Memory B cell (primary cell): ENCODE measurements at regions not wholly inside any gene's neighbourhood (a gene's known extent, or its start where the extent isn't known, plus 50 kb on each side); places are given as distances from the start of the nearest gene placed in this dataset.
"Not testable (repeated sequence)": the region's sequence is repeated elsewhere in the genome, so short reads cannot be mapped to it uniquely, and the experiment has no call there.

Source experiments
- ATAC-seq: fragments of 150-1000 bp; cut with Tn5 transposase; 2 replicates; pipeline ENCODE4 v1.10.0; 2021; ENCODE audit warnings: low read depth, mild to moderate bottlenecking, moderate library complexity
- DNase-seq, 2 donors: peaks; one replicate each; pipeline ENCODE4 v3.0.0; 2022; ENCODE audit warnings: low spot score in 2 of 2
- H3K27ac Mint-ChIP-seq: one replicate; pipeline ENCODE4 v1.8.0; 2022; ENCODE audit warnings: mild to moderate bottlenecking, moderate library complexity, mixed read lengths
- H3K27me3 Mint-ChIP-seq: one replicate; pipeline ENCODE4 v1.8.0; 2022; ENCODE audit warnings: mixed read lengths
- H3K36me3 Mint-ChIP-seq: one replicate; pipeline ENCODE4 v1.8.0; 2022; ENCODE audit warnings: mild to moderate bottlenecking, mixed read lengths
- H3K4me1 Mint-ChIP-seq: one replicate; pipeline ENCODE4 v1.8.0; 2022; ENCODE audit warnings: mixed read lengths
- H3K4me3 Mint-ChIP-seq: one replicate; pipeline ENCODE4 v1.8.0; 2022; ENCODE audit warnings: mild to moderate bottlenecking, moderate library complexity, mixed read lengths
- H3K9me3 Mint-ChIP-seq: one replicate; pipeline ENCODE4 v1.8.0; 2022; ENCODE audit warnings: mixed read lengths

DNA sequence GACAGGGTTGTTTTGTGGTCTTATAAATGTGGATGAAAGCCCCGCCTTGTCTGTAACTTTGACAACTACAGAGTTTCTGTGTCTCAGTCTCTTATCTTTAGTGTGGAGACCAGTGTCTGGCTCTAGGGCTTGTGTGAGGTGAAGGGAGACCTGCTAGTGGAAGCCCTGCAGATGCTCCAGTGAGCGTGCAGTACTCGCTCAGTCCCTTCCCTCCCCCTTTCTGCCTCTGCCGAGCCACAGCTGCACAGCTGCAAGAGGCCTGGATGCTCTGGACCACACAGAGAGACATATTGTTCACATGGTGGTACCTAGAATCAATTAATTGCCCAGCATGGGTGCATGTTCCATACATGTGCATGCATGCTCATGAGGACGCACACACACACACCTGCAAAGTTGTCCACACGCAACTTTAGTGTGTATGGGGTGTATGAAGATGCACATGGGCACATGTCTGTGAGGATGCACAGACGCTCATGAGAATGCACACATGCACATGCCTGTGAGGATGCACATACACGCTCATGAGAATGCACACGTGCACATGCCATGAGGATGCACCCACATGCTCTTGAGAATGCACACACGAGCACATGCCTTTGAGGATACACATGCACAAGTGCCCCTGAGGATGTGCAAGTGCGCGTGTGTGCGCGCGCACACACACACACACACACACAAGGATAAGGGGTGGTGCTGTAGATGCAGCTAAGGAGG is 282.1 kb upstream of the HS6ST1 start:
- no peak for ATAC-seq
- DNase-seq: no peak
- no peak overlapping the region for H3K4me3 Mint-ChIP-seq
- no peaks in the 10 kb centered on the region for H3K9me3 Mint-ChIP-seq
- no peaks in the 10 kb centered on the region for H3K36me3 Mint-ChIP-seq
- H3K27me3 Mint-ChIP-seq: no peaks in the 10 kb centered on the region
- no peaks in the 10 kb centered on the region for H3K4me1 Mint-ChIP-seq
- H3K27ac Mint-ChIP-seq: no peak overlapping the region

DNA sequence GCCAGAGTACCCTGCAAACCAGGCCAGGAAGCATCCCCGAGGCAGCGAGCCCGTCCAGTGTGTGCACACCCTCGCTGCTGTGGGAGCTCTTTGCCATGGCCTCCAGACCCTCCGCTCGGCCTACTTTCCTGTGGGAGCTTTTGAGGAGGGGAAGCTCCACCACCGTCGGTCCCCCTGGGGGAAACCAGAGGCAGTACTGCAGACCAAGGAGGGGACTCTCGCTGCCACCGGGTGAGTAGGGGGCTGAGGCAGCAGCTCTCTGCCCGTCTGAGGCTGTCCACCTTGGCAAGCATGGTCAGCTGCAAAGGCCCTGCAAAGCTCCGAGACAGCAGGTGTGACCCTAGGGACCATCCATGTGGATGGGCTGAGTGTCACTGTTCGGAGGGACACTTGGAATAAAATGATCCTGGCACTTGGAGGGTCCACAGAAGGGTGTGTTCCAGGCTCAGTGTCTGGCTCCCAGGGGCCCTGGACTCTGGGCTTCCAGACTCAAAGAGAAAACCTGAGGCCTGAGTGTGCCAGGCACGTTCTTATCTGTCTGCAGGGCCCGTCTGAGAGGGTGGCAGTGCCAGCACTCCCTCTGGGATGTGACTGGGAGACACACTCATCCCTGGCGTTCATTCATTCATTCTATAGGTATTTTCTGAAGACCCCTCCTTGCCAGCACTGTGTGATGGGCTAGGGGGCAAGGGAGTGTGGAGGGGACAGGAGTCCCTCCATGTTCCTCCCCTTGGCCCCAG is 282.8 kb upstream of the HS6ST1 start:
- no peak for DNase-seq

DNA sequence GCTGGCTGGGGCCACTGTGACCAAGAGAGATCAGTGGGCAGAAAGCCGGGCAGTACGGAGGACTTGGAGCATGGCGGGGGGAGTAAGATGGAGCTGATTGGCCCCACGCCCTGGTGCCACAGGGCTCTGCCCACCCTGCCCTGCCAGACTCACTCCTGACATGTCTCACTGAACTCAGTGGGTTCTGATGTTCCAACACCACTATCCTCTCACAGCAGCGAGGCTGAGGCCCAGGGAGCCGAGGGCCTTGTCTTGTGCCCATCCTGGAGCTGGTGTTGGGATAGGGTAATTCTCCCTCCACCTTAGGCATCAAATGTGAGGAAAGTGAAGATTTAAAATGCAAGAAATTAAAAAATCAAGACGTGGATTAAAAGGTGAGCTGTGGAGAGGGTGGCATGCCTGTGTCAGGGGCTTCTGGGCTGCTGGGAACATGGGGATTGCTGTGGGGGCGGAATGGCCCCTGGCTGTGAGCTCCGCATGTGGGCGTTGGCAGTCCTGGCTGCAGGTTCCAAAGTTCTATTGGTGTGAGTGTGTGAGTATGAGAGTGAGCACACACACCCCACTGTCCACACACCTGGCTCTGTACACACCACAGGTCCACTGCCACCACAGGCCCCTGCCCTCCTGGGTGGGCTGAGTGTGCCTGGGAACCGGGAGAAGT is 283.5 kb upstream of the HS6ST1 start:
- Mint-ChIP-seq H3K4me3 (no peak overlapping the region), H3K27me3 (no peaks in the 10 kb centered on the region), H3K36me3 (no peaks in the 10 kb centered on the region), H3K27ac (no peak overlapping the region), H3K9me3 (no peaks in the 10 kb centered on the region), H3K4me1 (no peaks in the 10 kb centered on the region)
- ATAC-seq: no peak
- no peak for DNase-seq

More for the DNA sequence above, 282.8 kb upstream of the HS6ST1 start:
- no peaks in the 10 kb centered on the region for H3K4me1 Mint-ChIP-seq
- no peak overlapping the region for H3K27ac Mint-ChIP-seq
- ATAC-seq: no peak
- no peaks in the 10 kb centered on the region for H3K36me3 Mint-ChIP-seq
- H3K9me3 Mint-ChIP-seq: no peaks in the 10 kb centered on the region
- no peaks in the 10 kb centered on the region for H3K27me3 Mint-ChIP-seq
- H3K4me3 Mint-ChIP-seq: no peak overlapping the region

DNA sequence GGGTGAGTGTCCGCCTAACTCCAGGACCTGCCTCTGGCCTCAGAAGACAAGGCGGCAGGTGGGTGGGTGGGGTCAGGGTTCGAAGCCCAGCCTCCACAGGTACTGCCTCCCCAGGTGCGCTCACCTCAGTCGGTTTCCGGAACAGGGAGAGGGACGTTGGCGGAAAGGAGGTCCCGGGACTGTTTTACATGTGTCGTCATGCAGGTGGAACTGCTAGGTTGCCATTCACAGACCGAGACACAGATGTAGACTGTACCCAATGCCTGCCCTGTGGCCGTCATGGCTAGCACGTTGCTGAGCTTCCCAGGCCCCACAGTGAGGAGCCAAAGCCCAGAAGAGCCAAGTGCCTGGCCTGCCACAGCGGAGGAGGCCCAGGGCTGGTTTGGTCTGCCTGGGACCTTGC is 284.0 kb upstream of the HS6ST1 start:
- H3K36me3 Mint-ChIP-seq: no peaks in the 10 kb centered on the region
- no peak for ATAC-seq
- H3K4me1 Mint-ChIP-seq: no peaks in the 10 kb centered on the region

DNA sequence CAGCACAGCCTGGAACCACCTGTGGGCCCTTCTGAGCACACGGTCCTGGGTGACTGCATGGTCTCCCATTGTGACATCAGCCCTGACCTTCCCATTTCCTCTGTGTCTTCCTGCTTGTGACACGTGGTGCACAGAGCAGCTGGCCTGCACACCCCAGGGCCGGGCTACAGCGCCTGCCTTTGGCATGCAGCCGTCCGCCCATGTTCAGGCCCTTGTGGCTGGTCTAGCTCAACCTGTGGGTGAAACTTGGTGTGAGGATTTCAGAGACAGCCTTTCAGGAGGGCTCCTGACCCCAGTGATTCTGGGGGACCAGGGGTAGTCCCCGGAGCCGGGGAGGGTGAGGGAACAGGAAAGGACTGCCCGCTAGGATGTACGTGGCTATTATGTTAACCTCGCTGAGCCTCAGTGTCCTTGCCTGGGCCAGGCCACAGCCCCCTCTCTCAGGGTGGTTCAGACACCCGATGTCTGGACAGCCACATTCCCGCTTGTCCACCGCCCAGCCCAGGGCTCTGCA is 284.8 kb upstream of the HS6ST1 start:
- no peaks in the 10 kb centered on the region for H3K36me3 Mint-ChIP-seq
- H3K4me3 Mint-ChIP-seq: no peak overlapping the region
- ATAC-seq (no peak), DNase-seq (no peak)
- H3K4me1 Mint-ChIP-seq: no peaks in the 10 kb centered on the region
- no peaks in the 10 kb centered on the region for H3K27me3 Mint-ChIP-seq
- H3K27ac Mint-ChIP-seq: no peak overlapping the region
- H3K9me3 Mint-ChIP-seq: no peaks in the 10 kb centered on the region

More for the DNA sequence above, 284.0 kb upstream of the HS6ST1 start:
- H3K9me3 Mint-ChIP-seq: no peaks in the 10 kb centered on the region
- H3K27ac Mint-ChIP-seq: no peak overlapping the region
- DNase-seq: no peak
- no peaks in the 10 kb centered on the region for H3K27me3 Mint-ChIP-seq
- no peak overlapping the region for H3K4me3 Mint-ChIP-seq

DNA sequence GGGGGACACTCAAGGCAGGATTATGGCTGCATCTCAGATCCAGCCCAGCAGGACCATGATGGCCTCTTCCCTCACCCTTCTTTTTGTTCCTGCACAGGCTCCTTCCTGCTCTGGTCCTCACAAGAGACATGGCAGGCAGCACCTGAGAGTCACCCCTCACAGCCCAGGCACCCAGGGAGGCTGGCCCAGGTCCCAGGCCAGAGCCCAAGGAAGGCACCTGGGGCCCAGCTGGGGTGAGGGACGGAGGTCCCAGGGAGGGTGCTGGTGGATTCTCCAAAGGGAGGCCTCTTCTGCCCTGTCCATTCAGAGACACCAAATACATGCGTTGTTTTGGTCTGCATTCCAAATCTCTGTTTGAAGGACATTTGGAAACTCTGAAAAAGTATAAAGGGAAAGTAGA is 285.4 kb upstream of the HS6ST1 start:
- Mint-ChIP-seq H3K9me3 (no peaks in the 10 kb centered on the region), H3K27ac (no peak overlapping the region), H3K4me3 (no peak overlapping the region), H3K36me3 (no peaks in the 10 kb centered on the region), H3K4me1 (no peaks in the 10 kb centered on the region), H3K27me3 (no peaks in the 10 kb centered on the region)
- ATAC-seq (no peak), DNase-seq (no peak)

DNA sequence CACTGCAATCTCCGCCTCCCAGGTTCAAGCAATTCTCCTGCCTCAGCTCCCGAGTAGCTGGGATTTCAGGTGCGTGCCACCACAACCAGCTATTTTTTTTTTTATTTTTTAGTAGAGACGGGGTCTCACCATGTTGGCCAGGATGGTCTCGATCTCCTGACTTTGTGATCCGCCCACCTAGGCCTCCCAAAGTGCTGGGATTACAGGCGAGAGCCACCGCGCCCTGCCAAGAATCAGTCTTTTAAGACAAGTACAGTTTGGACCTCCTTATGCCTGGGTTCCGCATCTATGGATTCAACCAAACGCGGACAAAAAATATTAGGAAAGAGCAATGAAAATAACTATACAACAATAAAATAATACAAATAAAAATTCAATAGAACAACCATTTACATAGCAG is 285.9 kb upstream of the HS6ST1 start:
- not testable (repeated sequence) for DNase-seq, H3K27ac Mint-ChIP-seq, H3K27me3 Mint-ChIP-seq, H3K4me1 Mint-ChIP-seq, H3K4me3 Mint-ChIP-seq, ATAC-seq, H3K36me3 Mint-ChIP-seq, H3K9me3 Mint-ChIP-seq

DNA sequence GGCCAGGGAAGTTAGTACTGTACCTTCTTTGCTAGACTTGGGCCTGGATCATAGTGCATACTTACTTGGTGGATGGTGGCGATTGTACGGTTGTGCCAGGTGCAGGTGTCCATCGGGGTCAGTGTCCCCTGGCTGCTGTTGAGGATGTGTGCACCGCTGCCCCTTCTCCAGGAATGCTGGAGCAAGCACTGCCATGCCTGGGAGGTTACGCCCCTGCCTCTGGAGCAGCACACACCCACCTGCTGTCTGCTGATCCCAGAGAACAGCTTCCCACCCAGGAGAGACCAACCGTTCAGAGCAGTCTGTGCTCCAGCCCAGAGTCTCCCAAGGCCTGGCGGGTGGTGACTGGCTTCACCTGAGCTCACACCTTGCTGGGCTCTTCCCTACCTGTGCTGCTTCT is 286.8 kb upstream of the HS6ST1 start:
- Mint-ChIP-seq H3K27ac (no peak overlapping the region), H3K4me1 (no peaks in the 10 kb centered on the region), H3K9me3 (no peaks in the 10 kb centered on the region), H3K4me3 (no peak overlapping the region), H3K36me3 (no peaks in the 10 kb centered on the region), H3K27me3 (no peaks in the 10 kb centered on the region)
- ATAC-seq (no peak), DNase-seq (no peak)

DNA sequence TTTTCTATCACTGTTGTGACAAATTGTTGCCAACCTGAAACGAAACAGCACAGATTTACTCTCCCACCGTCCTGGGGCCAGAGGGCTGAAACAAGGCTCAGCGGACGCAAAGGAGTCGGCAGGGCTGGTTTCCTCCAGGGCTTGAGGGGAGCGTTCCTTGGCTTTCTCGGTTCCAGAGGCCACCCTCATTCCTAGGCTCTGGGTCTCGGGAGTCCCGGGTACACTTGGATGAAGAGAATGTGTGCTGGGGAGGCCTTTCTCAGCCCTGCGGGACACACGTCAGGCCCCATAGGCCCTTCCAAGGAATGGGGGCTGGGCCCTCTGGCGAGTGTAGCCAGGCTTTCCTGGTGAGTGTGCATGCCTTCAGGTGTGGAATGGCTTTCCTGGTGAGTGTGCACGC is 287.3 kb upstream of the HS6ST1 start:
- Mint-ChIP-seq H3K4me1 (no peaks in the 10 kb centered on the region), H3K27ac (no peak overlapping the region), H3K9me3 (no peaks in the 10 kb centered on the region), H3K4me3 (no peak overlapping the region), H3K36me3 (no peaks in the 10 kb centered on the region), H3K27me3 (no peaks in the 10 kb centered on the region)
- DNase-seq: no peak
- ATAC-seq: no peak

DNA sequence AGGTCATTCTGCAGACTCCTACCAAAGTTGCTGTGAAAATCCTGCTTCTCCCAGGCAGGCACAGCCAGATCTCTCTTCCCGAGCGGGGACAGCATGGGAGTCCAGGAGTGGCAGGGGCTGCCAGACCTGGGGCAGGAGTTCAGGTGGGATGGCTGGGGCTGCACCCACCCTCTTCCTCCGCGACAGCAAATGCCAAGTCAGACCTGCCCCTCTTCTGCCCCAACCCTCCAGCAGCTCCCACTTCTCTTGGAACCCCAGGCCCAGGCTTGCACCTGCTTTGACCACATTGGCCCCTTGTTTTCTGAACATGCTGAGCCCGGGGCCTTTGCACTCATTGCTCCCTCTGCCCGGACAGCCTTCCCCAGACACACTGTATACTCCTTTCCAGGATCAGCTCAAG is 288.2 kb upstream of the HS6ST1 start:
- H3K36me3 Mint-ChIP-seq: no peaks in the 10 kb centered on the region
- H3K9me3 Mint-ChIP-seq: no peaks in the 10 kb centered on the region
- no peaks in the 10 kb centered on the region for H3K4me1 Mint-ChIP-seq
- no peak overlapping the region for H3K27ac Mint-ChIP-seq
- DNase-seq (no peak), ATAC-seq (no peak)
- H3K27me3 Mint-ChIP-seq: no peaks in the 10 kb centered on the region
- H3K4me3 Mint-ChIP-seq: no peak overlapping the region

DNA sequence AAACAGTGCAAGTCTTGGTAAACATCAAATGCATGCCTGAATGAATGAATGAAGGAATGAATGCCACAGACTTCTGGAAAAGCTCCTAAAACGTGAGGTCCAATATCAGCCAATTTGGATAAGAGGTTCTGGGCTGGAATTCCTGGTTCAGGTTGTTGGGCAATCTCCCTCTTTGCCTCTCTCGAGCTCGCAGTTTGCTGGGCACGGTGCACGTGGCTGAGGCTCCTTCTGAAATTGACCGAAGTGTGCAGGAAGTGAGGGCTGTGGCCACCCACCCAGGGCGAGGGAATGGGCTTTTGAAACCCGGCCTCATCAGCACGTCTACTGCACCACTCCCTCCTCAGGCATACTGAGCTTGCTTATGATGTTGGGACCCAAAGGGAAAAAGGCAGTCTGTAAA is 288.8 kb upstream of the HS6ST1 start:
- Mint-ChIP-seq H3K27me3 (peaks cover 2% of the 10 kb centered on the region), H3K4me3 (no peak overlapping the region), H3K27ac (no peak overlapping the region), H3K9me3 (no peaks in the 10 kb centered on the region), H3K36me3 (no peaks in the 10 kb centered on the region), H3K4me1 (no peaks in the 10 kb centered on the region)
- no peak for ATAC-seq
- no peak for DNase-seq

DNA sequence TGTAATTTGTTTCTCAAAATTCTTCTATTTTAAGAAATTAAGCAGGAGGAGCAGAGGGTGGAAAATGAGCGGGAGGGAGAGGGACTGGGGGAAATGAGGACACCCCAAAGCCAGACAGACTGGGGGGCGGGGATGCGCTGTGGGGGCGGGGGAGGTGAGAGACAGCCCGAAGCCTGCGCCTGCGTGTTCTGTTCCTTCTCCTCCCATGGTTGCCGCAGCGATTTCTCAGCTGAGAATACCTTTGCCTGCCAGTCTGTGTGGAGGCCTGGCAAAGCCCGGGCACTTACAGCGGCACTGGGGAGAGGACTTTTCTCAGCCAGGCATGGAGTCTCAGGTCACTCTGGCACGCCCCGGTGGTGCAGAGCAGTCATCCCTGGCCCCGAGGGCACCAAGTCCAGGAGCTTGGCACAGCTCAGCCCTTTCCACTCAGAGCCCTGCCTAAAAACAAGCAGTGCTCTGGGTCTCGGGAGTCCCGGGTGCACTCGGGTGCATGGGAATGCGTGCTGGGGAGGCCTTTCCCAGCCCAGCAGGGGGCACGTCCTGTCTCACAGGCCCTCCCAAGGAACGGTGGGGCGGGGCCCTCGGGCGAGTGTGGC is 289.3 kb upstream of the HS6ST1 start:
- Mint-ChIP-seq H3K4me1 (no peaks in the 10 kb centered on the region), H3K9me3 (no peaks in the 10 kb centered on the region), H3K4me3 (no peak overlapping the region), H3K27ac (no peak overlapping the region), H3K27me3 (peaks cover 4% of the 10 kb centered on the region), H3K36me3 (no peaks in the 10 kb centered on the region)
- DNase-seq (no peak), ATAC-seq (no peak)

DNA sequence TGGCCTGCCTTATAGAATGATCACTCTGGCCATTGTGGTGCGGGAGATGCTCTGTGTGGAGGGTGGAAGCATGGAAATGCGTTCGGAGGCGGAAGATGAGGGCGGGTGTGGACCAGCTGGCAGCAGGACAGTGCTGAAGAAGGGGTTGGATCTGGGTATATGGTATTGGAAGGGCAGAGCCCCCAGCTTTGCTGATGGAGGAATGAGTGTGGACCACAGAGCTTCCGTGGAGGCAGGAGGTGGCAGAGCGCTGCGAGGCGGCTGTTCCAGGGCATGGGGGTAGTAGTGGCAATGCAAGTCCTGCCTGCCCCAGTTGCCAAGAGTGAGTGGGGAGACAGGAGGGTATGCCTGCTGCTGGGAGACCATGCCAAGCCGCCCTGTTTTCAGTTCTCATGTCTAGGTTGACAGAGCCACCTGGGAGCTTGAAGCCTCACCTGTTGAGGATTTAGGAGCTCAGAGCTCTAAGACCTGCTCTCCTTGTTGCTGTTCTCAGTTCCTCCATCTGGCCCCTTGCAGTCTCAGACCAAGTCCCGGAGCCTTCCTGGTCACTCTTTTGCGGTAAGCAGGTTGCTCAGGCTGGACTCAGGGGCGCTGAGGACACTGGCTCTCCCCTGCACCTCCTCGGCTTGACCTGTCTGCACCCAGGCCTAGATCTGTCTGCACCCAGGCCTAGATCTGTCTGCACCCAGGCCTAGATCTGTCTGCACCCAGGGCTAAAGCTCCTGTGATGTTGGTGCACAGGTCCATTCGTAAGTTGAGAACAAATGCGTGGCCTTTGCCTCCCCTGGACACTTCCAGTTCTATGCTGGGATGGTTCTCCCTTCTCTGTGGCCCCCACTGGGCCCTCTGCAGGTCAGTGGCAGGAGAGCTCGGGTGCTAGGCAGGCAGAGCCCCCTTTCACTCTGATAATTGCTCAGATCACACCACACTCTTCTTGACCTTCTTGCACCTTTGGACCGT is 290.5 kb upstream of the HS6ST1 start:
- ATAC-seq: no peak

More for the DNA sequence above, 290.5 kb upstream of the HS6ST1 start:
- Mint-ChIP-seq H3K27ac (no peak overlapping the region), H3K27me3 (peaks cover 4% of the 10 kb centered on the region), H3K9me3 (no peaks in the 10 kb centered on the region), H3K4me3 (no peak overlapping the region), H3K4me1 (no peaks in the 10 kb centered on the region), H3K36me3 (no peaks in the 10 kb centered on the region)
- no peak for DNase-seq
